Choroid plexus epithelial cell (primary cell): ENCODE measurements at regions not wholly inside any gene's neighbourhood (a gene's known extent, or its start where the extent isn't known, plus 50 kb on each side); places are given as distances from the start of the nearest gene placed in this dataset.

Experiments
- DNase-seq: peaks from one replicate; pipeline ENCODE4 v3.0.0-alpha.2; 2010; ENCODE audit warnings: low read depth
- H3K4me3 ChIP-seq: 2 replicates; pipeline ENCODE4 v1.5.1; 2011; ENCODE audit warnings: low read depth, mild to moderate bottlenecking, control low read depth, low read length, moderate library complexity
- TF ChIP-seq, protein P1 (sequence below): conservative IDR thresholded peaks from 2 replicates; pipeline ENCODE4 v1.5.1; 2011; ENCODE audit warnings: low read depth, mild to moderate bottlenecking, control low read depth, inconsistent platforms, low read length, moderate library complexity

DNA sequence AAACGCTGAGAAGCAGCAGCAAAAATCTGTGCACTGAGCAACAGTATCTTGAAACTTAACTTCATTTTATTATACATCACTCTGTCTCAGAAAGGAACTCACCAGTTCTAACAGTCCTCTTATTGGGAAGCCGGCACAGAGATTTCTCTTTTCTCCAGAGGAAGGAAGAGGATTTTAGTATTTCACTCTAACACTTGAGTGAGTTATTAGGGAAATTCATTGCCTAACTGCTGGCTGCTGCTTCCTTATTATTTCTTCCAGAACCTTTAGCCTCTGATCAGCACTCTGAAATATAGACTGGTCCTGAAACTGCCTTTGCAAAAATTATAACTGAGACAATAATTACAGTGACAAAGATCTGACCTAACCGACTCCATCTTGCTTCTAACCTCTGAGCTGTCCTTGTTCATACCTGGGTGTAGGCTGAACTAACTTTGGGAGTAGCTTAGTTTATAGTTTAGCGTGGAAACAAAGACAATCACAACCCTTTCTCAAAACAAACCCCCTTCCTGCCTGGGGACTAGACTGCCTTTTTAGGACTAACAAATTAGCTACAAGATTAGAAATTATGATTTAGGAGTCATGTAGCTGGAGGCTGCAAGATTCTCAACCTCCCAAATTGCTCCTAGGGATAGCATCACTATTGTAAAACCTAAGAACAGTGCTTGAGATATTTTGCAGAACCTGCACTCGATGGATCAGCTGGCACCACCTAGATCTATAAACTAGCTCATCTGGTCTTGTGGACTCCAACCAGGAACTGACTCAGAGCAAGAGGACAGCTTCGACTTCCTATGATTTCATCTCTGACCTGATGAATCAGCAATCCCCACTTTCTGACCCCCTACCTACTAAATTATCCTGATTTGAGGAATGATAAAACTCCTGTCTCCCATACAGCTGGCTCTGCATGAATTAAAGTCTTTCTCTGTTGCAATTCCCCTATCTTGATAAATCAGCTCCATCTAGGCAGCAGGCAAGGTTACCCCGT is 117.5 kb downstream of the DYRK2 start:
- no peak overlapping the region for H3K4me3 ChIP-seq
- DNase-seq, result peak; percentile 75
- TF ChIP-seq, protein P1, sequence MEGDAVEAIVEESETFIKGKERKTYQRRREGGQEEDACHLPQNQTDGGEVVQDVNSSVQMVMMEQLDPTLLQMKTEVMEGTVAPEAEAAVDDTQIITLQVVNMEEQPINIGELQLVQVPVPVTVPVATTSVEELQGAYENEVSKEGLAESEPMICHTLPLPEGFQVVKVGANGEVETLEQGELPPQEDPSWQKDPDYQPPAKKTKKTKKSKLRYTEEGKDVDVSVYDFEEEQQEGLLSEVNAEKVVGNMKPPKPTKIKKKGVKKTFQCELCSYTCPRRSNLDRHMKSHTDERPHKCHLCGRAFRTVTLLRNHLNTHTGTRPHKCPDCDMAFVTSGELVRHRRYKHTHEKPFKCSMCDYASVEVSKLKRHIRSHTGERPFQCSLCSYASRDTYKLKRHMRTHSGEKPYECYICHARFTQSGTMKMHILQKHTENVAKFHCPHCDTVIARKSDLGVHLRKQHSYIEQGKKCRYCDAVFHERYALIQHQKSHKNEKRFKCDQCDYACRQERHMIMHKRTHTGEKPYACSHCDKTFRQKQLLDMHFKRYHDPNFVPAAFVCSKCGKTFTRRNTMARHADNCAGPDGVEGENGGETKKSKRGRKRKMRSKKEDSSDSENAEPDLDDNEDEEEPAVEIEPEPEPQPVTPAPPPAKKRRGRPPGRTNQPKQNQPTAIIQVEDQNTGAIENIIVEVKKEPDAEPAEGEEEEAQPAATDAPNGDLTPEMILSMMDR, result no peak

- TF ChIP-seq, protein P1, result no peak
- H3K4me3 ChIP-seq, result peak overlapping the region; percentile 4
- DNase-seq, result peak; percentile 93
Observed at GRCh38 chr12:67772267-67773169, 124.0 kb downstream of the DYRK2 start.

DNA sequence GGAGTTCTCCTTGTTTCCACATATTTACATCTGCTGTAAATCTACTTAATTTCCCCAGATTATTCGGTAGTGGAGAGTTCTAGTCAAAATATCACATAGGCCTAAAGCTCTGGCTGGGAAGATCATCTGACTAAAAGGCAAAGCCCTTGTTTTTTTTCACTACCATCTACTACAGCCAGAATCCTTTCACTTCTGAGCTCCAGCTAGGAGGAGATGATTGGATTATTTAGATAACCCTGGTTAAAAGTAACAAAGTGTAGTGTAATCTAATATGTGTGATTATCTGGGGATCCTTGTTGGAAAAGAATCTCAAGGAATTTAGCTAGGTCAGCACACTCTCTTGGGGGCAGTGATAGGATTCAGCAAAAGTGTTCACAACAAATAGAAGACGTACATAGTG is 125.4 kb downstream of the DYRK2 start:
- H3K4me3 ChIP-seq, result no peak overlapping the region

GRCh38 chr12:67774983-67775587 is 126.5 kb downstream of the DYRK2 start:
- H3K4me3 ChIP-seq, result no peak overlapping the region
- TF ChIP-seq, protein P1, result no peak
- no peak for DNase-seq

More for the DNA sequence above, 125.4 kb downstream of the DYRK2 start:
- TF ChIP-seq, protein P1, result no peak
- peak; percentile 59 for DNase-seq

GRCh38 chr12:67780580-67781084 is 132.1 kb downstream of the DYRK2 start:
- no peak overlapping the region for H3K4me3 ChIP-seq
- DNase-seq, result no peak
- TF ChIP-seq, protein P1, result no peak

DNA sequence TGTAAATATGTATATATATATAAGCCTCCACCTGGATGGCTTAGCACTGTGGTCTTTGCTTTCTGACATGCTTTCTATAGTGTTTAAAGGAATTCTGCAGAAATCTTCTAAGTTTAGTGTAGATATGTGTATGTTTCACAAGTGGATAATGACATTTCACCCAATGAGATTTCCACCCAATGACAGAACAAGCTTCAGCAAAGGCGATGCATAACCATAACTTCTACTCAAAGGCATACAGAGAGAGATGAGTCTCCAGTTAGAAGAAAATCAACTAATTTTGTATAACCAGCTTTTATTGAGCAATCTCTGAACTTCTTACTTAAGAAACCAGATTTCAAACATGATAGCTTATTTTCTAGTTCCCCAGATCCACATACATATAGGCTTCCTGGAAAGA is 134.0 kb downstream of the DYRK2 start:
- TF ChIP-seq, protein P1, result no peak
- DNase-seq, result no peak

More for the DNA sequence above, 134.0 kb downstream of the DYRK2 start:
- no peak overlapping the region for H3K4me3 ChIP-seq
